ENCODE measurements at regions not wholly inside any gene's neighbourhood (a gene's known extent, or its start where the extent isn't known, plus 50 kb on each side); places are given as distances from the start of the nearest gene placed in this dataset.

GRCh38 chr5:147981074-147981473, 74.7 kb upstream of the C5orf46 start:
- H3K23ac ChIP-seq (ENCODE audit: insufficient read length) = no peak overlapping the region
- H2BK120ac ChIP-seq (replicated peaks; ENCODE audit: low read depth, low read length) = no peak overlapping the region
- no peak overlapping the region for H2BK15ac ChIP-seq (ENCODE audit: low read length)
- no peak overlapping the region for H2BK20ac ChIP-seq (ENCODE audit: low read length)
- H4K20me1 ChIP-seq (replicated peaks in 1 of 2; ENCODE audit: control insufficient read depth in 1 of 2, insufficient read depth in 2 of 2, low read length in 2 of 2) = no peaks in the 10 kb centered on the region
- POLR2A ChIA-PET (ENCODE audit: partially characterized antibody) = interaction anchor here (1.0 kb wide), 1 partner anchor 121 kb away, joined by 3 read pairs; no protein-coding TSS in a partner anchor
- CTCF ChIA-PET (ENCODE audit: partially characterized antibody) = interaction anchor here (1.0 kb wide), 1 partner anchor 9 kb away, joined by 3 read pairs; no protein-coding TSS in a partner anchor
- 83% methylated on average over 1 of the region's 1 CpG; no CpG with 5 or more reads in 1 of the 2 experiments for WGBS, 2 experiments (ENCODE audit: extremely low coverage in 1 of 2, insufficient coverage in 1 of 2, insufficient read length in 1 of 2, insufficient replicate concordance in 2 of 2, low coverage in 1 of 2, low lambda C conversion rate in 2 of 2, missing lambda C conversion rate in 1 of 2)
- DNase-seq (ENCODE audit: low read depth in 1 of 2, low spot score in 2 of 2) (no peak), FAIRE-seq (no peak)
- no peak overlapping the region for H4K91ac ChIP-seq (replicated peaks; ENCODE audit: insufficient read length, low read length)
- no peaks in the 10 kb centered on the region for H3K79me1 ChIP-seq (ENCODE audit: low read depth, low read length)
- H3K4ac ChIP-seq (replicated peaks; ENCODE audit: insufficient read length, low read depth, low read length) = no peak overlapping the region
- no peaks in the 10 kb centered on the region for H3K9me3 ChIP-seq (ENCODE audit: insufficient read depth in 2 of 2, low read depth in 1 of 2, low read length in 1 of 2)
- no peak overlapping the region for H2AFZ ChIP-seq (ENCODE audit: low read length)
- H3K18ac ChIP-seq (ENCODE audit: extremely low read depth, low read length) = no peak overlapping the region
- no peak overlapping the region for H3K27ac ChIP-seq (ENCODE audit: low read depth, low read length)
- H3K4me2 ChIP-seq (ENCODE audit: insufficient read depth in 1 of 2, low read depth in 2 of 2, low read length in 2 of 2) = no peak overlapping the region
- H3K23me2 ChIP-seq (ENCODE audit: low read depth, low read length) = no peaks in the 10 kb centered on the region
- no peak overlapping the region for H2BK12ac ChIP-seq (ENCODE audit: low read depth, low read length)
- H3K79me2 ChIP-seq (ENCODE audit: control insufficient read depth in 1 of 2, insufficient read depth in 2 of 2, low read length in 2 of 2) = no peaks in the 10 kb centered on the region
- no peak overlapping the region for H3K14ac ChIP-seq (ENCODE audit: insufficient read length)
- no peak overlapping the region for H2AK5ac ChIP-seq (ENCODE audit: low read depth, low read length)
- no peak overlapping the region for H4K8ac ChIP-seq (ENCODE audit: extremely low read depth, insufficient read depth, low read length)
- H3K9ac ChIP-seq (replicated peaks in 1 of 4; ENCODE audit: extremely low read depth in 1 of 4, low read depth in 3 of 4, low read length in 3 of 4) = no peak overlapping the region
- no peaks in the 10 kb centered on the region for H3K27me3 ChIP-seq (replicated peaks in 1 of 4; ENCODE audit: control insufficient read depth in 3 of 4, extremely low read depth in 1 of 4, insufficient read depth in 3 of 4, low read length in 3 of 4)
- H3K36me3 ChIP-seq (ENCODE audit: control insufficient read depth in 2 of 4, insufficient read depth in 4 of 4, low read length in 3 of 4) = no peaks in the 10 kb centered on the region; a peak in 1 of 8 replicates
- H3K56ac ChIP-seq (replicated peaks; ENCODE audit: insufficient read length, low read depth, low read length) = no peak overlapping the region
- H3K4me1 ChIP-seq (replicated peaks in 1 of 4; ENCODE audit: control insufficient read depth in 3 of 4, insufficient read depth in 4 of 4, low read length in 3 of 4) = no peaks in the 10 kb centered on the region
- H2BK5ac ChIP-seq (ENCODE audit: low read depth, low read length) = no peak overlapping the region
- TF ChIP-seq ATF3 (IDR thresholded peaks at IDR 0.05; ENCODE audit: insufficient read depth, low read depth, low read length) (no peak), TBP (IDR thresholded peaks at IDR 0.05; ENCODE audit: low read depth, low read length) (no peak), ASH2L (IDR thresholded peaks at IDR 0.05; ENCODE audit: low read length) (no peak), EGR1 (IDR thresholded peaks at IDR 0.05; ENCODE audit: borderline replicate concordance, low read depth, low read length) (no peak), SAP30 (IDR thresholded peaks at IDR 0.05; ENCODE audit: insufficient read depth, insufficient replicate concordance, low read length) (no peak), SIRT6 (IDR thresholded peaks at IDR 0.05; ENCODE audit: low read length) (no peak)
- no peak overlapping the region for H3K4me3 ChIP-seq (ENCODE audit: extremely low read depth in 1 of 4, insufficient read depth in 2 of 4, low read depth in 3 of 4, low read length in 4 of 4)
- H4K5ac ChIP-seq (ENCODE audit: insufficient read length, low read depth, low read length) = no peak overlapping the region

Measured in H1 (cell line).